ES-I3 (cell line): ENCODE measurements at regions not wholly inside any gene's neighbourhood (a gene's known extent, or its start where the extent isn't known, plus 50 kb on each side); places are given as distances from the start of the nearest gene placed in this dataset.

Source experiments
- H3K36me3 ChIP-seq: 2 replicates; pipeline ENCODE4 v1.6.1; 2013; ENCODE audit warnings: mild to moderate bottlenecking, low read length, control low read depth, moderate library complexity; ENCODE audit not compliant: insufficient read depth
- H3K4me1 ChIP-seq: 2 replicates; pipeline ENCODE4 v1.6.1; 2013; ENCODE audit warnings: mild to moderate bottlenecking, control low read depth, low read length; ENCODE audit not compliant: insufficient read depth
- H3K9ac ChIP-seq: 2 replicates; pipeline ENCODE4 v1.6.1; 2013; ENCODE audit warnings: low read depth, mild to moderate bottlenecking, low read length, moderate library complexity
- H3K9me3 ChIP-seq: 2 replicates; pipeline ENCODE4 v1.6.1; 2013; ENCODE audit warnings: mild to moderate bottlenecking, low read length, moderate library complexity; ENCODE audit not compliant: control insufficient read depth, insufficient read depth

- no peak overlapping the region for H3K9ac ChIP-seq
- peaks cover 3% of the 10 kb centered on the region; the same call in 1 of the 2 replicates for H3K4me1 ChIP-seq
- H3K9me3 ChIP-seq = no peaks in the 10 kb centered on the region
- no peaks in the 10 kb centered on the region for H3K36me3 ChIP-seq
These were observed 938.1 kb upstream of the EPHA7 start for GRCh38 chr6:94357381-94357980.

DNA sequence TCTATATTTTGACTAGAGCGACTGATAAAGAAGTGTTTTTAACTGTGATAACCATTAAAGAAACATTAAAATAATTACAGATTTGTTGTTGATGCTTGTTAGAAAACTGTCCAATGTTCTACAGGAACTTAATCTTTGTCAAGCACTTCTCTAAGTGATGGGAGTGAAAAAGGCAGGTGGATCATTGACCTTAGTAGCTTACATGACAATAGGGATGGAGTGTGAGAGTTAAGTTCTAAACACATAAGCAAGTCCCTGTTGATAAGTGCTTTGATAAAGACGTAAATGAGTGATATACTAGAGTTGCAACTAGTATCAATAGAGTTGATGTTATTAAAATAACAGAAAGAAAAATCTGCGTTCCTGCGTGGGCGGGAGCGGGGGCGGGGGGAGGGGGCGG, 931.5 kb upstream of the EPHA7 start:
- H3K9me3 ChIP-seq = no peaks in the 10 kb centered on the region
- H3K4me1 ChIP-seq = peaks cover 5% of the 10 kb centered on the region; the same call in 1 of the 2 replicates
- no peak overlapping the region for H3K9ac ChIP-seq
- no peaks in the 10 kb centered on the region for H3K36me3 ChIP-seq

GRCh38 chr6:94349227-94349626, 929.9 kb upstream of the EPHA7 start:
- Histone ChIP-seq H3K9ac (no peak overlapping the region), H3K9me3 (no peaks in the 10 kb centered on the region), H3K36me3 (no peaks in the 10 kb centered on the region), H3K4me1 (peaks cover 5% of the 10 kb centered on the region; the same call in 1 of the 2 replicates)

DNA sequence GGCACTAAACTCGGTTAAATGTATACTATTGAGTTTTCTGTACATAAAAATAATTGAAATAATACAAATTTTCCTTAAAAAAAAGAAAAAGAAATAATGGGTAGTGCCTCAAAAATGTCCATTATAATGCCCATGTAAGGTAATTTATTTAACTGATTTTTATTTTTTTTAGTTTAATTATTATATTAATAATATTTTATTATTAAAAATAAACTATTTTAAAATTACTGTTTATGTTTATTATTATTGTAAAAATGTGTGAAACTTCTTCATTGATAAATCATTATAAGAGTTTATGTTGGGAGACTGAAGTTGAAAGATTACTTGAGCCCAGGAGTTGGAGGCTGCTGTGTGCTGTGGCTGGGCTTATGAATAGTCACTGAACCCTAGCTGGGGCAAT, 925.5 kb upstream of the EPHA7 start:
- Histone ChIP-seq H3K4me1 (no peaks in the 10 kb centered on the region), H3K9ac (no peak overlapping the region), H3K36me3 (no peaks in the 10 kb centered on the region), H3K9me3 (no peaks in the 10 kb centered on the region)

DNA sequence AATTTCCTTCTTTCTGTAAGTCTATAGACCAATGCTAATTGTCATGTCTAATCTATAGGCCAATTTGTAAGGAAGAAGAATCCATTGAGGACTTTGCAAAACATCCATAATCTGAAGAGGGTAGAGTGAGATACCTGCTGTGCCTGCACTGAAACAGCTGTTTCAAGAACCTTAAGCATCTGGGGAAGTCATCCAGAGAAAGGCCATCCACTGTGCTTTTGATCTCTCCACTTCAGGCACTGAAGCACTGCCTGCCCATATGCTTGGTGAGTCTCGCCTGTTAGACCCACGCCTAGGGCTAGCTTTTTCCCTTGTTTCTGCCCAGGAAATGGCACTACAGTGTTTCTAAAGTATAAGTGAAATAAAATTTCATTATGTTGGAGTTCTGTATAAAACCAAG, 921.8 kb upstream of the EPHA7 start:
- Histone ChIP-seq H3K9me3 (no peaks in the 10 kb centered on the region), H3K36me3 (no peaks in the 10 kb centered on the region), H3K4me1 (no peaks in the 10 kb centered on the region), H3K9ac (no peak overlapping the region)

DNA sequence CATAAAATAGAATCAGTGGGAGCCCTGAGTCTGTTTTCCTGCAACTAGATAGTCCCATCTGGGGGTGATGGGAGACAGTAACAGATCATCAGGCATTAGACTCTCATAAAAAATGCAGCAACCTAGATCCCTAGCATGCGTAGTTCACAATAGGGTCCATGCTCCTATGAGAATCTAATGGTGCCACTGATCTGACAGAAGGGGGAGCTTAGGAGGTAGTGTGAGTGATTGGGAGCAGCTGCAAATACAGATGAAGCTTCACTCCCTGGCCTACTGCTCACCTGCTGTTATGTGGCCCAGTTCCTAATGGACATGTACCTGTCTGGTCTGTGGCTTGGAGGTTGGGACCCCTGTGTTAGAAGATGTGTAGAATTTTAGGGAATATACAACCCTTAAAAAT, 904.5 kb upstream of the EPHA7 start:
- H3K9me3 ChIP-seq = peaks cover 2% of the 10 kb centered on the region; the same call in 1 of the 2 replicates
- no peaks in the 10 kb centered on the region for H3K36me3 ChIP-seq

GRCh38 chr6:94300424-94301144, 881.2 kb upstream of the EPHA7 start:
- no peaks in the 10 kb centered on the region for H3K9me3 ChIP-seq
- H3K9ac ChIP-seq = no peak overlapping the region
- no peaks in the 10 kb centered on the region for H3K4me1 ChIP-seq
- H3K36me3 ChIP-seq = no peaks in the 10 kb centered on the region

More for the DNA sequence above, 904.5 kb upstream of the EPHA7 start:
- no peaks in the 10 kb centered on the region for H3K4me1 ChIP-seq
- H3K9ac ChIP-seq = no peak overlapping the region

GRCh38 chr6:94289131-94289530, 869.8 kb upstream of the EPHA7 start:
- Histone ChIP-seq H3K9me3 (no peaks in the 10 kb centered on the region), H3K4me1 (no peaks in the 10 kb centered on the region), H3K36me3 (no peaks in the 10 kb centered on the region), H3K9ac (no peak overlapping the region)

- no peaks in the 10 kb centered on the region for H3K36me3 ChIP-seq
These were observed 858.8 kb upstream of the EPHA7 start for GRCh38 chr6:94278146-94278545.

GRCh38 chr6:94272327-94272726, 853.0 kb upstream of the EPHA7 start:
- Histone ChIP-seq H3K4me1 (peaks cover 15% of the 10 kb centered on the region; the same call in 1 of the 2 replicates), H3K9ac (no peak overlapping the region), H3K9me3 (no peaks in the 10 kb centered on the region), H3K36me3 (no peaks in the 10 kb centered on the region)

More at GRCh38 chr6:94278146-94278545, 858.8 kb upstream of the EPHA7 start:
- H3K4me1 ChIP-seq = no peaks in the 10 kb centered on the region
- H3K9ac ChIP-seq = no peak overlapping the region
- H3K9me3 ChIP-seq = no peaks in the 10 kb centered on the region

DNA sequence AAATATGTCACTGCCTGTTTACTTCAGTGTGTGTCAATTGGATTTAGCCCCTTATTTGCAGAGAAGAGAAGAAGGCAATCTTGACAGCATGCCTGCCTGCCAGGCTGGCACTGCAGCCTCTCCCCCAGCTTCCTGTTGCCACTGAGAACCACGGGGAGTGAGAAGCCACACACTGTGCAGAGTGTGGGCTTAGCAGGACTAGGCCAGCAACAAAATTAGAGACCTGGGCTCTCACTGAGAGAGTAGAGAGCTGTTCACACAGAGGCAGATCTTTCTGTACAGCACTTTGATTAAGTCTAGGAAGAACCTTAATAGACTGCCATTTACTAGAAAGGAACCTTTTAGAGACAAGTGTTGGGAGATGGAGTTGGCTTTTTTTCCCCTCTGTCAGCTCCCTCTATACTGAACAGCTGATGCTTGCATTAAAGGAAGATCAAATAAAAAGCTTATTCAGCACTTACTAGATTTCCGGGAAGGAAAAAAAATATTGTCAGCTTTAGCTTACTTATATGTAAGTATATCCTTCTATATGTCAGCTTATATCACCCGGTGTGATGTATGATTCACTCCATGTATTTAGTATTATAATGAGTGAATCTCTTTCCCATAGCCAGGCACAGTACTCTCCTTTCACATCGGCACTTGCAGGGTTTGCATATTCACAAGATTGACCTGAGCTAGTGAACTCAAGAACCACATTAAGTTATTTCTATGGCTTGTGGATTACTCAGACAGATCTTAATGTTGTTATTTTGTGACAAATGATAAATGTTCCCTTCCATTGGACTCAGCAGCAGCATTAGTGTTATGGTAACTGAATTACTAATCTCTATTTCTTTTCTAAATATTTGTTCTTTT, 851.0 kb upstream of the EPHA7 start:
- Histone ChIP-seq H3K9me3 (no peaks in the 10 kb centered on the region), H3K4me1 (peaks cover 15% of the 10 kb centered on the region; the same call in 1 of the 2 replicates), H3K9ac (no peak overlapping the region), H3K36me3 (no peaks in the 10 kb centered on the region)

GRCh38 chr6:94269256-94269655, 849.9 kb upstream of the EPHA7 start:
- Histone ChIP-seq H3K9ac (no peak overlapping the region), H3K4me1 (peaks cover 15% of the 10 kb centered on the region; the same call in 1 of the 2 replicates), H3K9me3 (no peaks in the 10 kb centered on the region), H3K36me3 (no peaks in the 10 kb centered on the region)

DNA sequence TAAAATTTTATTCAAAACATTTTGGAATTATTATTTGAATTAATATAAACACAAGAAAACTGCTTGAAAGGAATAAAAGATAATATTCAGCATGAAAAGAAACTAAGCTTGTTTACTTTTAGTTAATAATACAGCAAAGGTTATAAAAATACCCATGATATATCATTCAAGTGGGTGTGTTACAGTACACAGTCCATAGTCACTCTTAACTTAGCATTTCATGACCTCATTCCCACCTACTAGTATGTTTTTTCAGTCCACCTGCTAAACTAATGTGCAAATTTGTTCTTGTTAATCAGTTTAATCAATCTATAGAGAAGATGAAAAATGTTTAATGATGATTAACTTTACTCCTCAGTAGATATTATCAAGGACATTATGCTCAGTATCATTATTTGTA, 841.4 kb upstream of the EPHA7 start:
- no peaks in the 10 kb centered on the region for H3K4me1 ChIP-seq
- H3K36me3 ChIP-seq = no peaks in the 10 kb centered on the region
- no peaks in the 10 kb centered on the region for H3K9me3 ChIP-seq
- no peak overlapping the region for H3K9ac ChIP-seq

DNA sequence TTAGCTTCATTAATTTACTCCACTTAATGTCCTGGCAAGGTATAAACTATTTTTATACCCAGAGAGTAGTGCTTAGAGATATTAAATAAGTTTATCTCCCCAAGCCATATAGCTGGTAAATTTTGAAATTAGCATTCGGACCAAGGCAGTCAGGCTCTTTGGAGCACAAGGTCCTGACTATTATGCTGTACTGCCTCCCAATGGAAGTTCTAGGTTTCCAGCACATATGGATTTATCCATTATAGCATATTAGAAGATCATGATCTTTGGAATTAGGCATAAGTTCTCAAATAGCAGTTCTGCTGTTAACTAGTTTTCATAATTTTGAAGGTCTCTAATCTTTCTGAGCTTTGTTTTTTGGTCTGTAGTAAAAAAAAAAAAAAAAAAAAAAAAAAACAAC, 835.3 kb upstream of the EPHA7 start:
- Histone ChIP-seq H3K9me3 (no peaks in the 10 kb centered on the region), H3K4me1 (peaks cover 5% of the 10 kb centered on the region; the same call in 1 of the 2 replicates), H3K9ac (no peak overlapping the region), H3K36me3 (no peaks in the 10 kb centered on the region)
